ENCODE measurements at regions not wholly inside any gene's neighbourhood (a gene's known extent, or its start where the extent isn't known, plus 50 kb on each side); places are given as distances from the start of the nearest gene placed in this dataset.

DNA sequence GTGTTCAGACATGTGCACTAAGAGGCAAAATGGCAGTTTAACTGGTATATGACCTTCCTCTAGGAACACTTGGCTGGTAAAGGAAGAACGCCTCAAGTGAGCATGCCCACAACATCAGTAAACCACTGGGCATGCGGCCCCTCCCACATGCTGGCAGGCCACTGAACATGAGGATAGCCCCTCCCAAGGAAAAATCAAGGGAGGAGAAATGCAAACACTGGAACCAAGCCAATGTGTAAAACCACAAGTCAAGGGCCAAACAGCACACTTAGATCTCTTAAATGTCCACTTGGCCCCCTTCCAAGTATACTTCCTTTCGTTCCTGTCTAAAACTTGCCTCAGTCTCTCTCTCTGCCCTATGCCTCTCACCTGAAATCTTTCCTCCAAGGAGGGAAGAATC lies 980.8 kb downstream of the TSN start:
- Histone ChIP-seq H3K4me1 (ENCODE audit: control insufficient read depth in 2 of 2, insufficient read depth in 2 of 2, low read length in 2 of 2) (peaks cover 0 to 3% of the 10 kb centered on the region in 2 donors), H3K4me3 (ENCODE audit: low read length in 2 of 2) (no peak overlapping the region), H3K27ac (ENCODE audit: low read depth in 2 of 2, low read length in 2 of 2) (no peak overlapping the region), H3K27me3 (ENCODE audit: control insufficient read depth in 2 of 2, insufficient read depth in 2 of 2, low read length in 2 of 2) (no peaks in the 10 kb centered on the region), H3K9ac (ENCODE audit: low read depth in 1 of 2, low read length in 2 of 2) (no peak overlapping the region), H3K36me3 (ENCODE audit: control insufficient read depth in 2 of 2, insufficient read depth in 2 of 2, low read length in 2 of 2) (no peaks in the 10 kb centered on the region), H3K9me3 (ENCODE audit: control insufficient read depth in 2 of 2, low read length in 2 of 2) (no peaks in the 10 kb centered on the region)

- H3K9me3 ChIP-seq (ENCODE audit: control insufficient read depth in 2 of 2, low read length in 2 of 2): no peaks in the 10 kb centered on the region
These were observed 982.1 kb downstream of the TSN start for GRCh38 chr2:122737429-122738077.

GRCh38 chr2:122739732-122740593 lies 984.5 kb downstream of the TSN start:
- H3K27me3 ChIP-seq (ENCODE audit: control insufficient read depth in 2 of 2, insufficient read depth in 2 of 2, low read length in 2 of 2): no peaks in the 10 kb centered on the region
- H3K27ac ChIP-seq (ENCODE audit: low read depth in 2 of 2, low read length in 2 of 2): no peak overlapping the region
- no peaks in the 10 kb centered on the region for H3K9me3 ChIP-seq (ENCODE audit: control insufficient read depth in 2 of 2, low read length in 2 of 2)
- no peaks in the 10 kb centered on the region for H3K36me3 ChIP-seq (ENCODE audit: control insufficient read depth in 2 of 2, insufficient read depth in 2 of 2, low read length in 2 of 2)
- no peak overlapping the region for H3K9ac ChIP-seq (ENCODE audit: low read depth in 1 of 2, low read length in 2 of 2)
- H3K4me3 ChIP-seq (ENCODE audit: low read length in 2 of 2): no peak overlapping the region
- H3K4me1 ChIP-seq (ENCODE audit: control insufficient read depth in 2 of 2, insufficient read depth in 2 of 2, low read length in 2 of 2): peaks cover 0 to 3% of the 10 kb centered on the region in 2 donors

More at GRCh38 chr2:122737429-122738077, 982.1 kb downstream of the TSN start:
- Histone ChIP-seq H3K9ac (ENCODE audit: low read depth in 1 of 2, low read length in 2 of 2) (no peak overlapping the region), H3K27me3 (ENCODE audit: control insufficient read depth in 2 of 2, insufficient read depth in 2 of 2, low read length in 2 of 2) (no peaks in the 10 kb centered on the region), H3K4me1 (ENCODE audit: control insufficient read depth in 2 of 2, insufficient read depth in 2 of 2, low read length in 2 of 2) (peaks cover 0 to 3% of the 10 kb centered on the region in 2 donors), H3K36me3 (ENCODE audit: control insufficient read depth in 2 of 2, insufficient read depth in 2 of 2, low read length in 2 of 2) (no peaks in the 10 kb centered on the region), H3K27ac (ENCODE audit: low read depth in 2 of 2, low read length in 2 of 2) (no peak overlapping the region), H3K4me3 (ENCODE audit: low read length in 2 of 2) (no peak overlapping the region)

- peaks cover 0 to 3% of the 10 kb centered on the region in 2 donors for H3K4me1 ChIP-seq (ENCODE audit: control insufficient read depth in 2 of 2, insufficient read depth in 2 of 2, low read length in 2 of 2)
- no peaks in the 10 kb centered on the region for H3K9me3 ChIP-seq (ENCODE audit: control insufficient read depth in 2 of 2, low read length in 2 of 2)
- no peaks in the 10 kb centered on the region for H3K27me3 ChIP-seq (ENCODE audit: control insufficient read depth in 2 of 2, insufficient read depth in 2 of 2, low read length in 2 of 2)
- H3K27ac ChIP-seq (ENCODE audit: low read depth in 2 of 2, low read length in 2 of 2): no peak overlapping the region
- H3K9ac ChIP-seq (ENCODE audit: low read depth in 1 of 2, low read length in 2 of 2): no peak overlapping the region
- H3K36me3 ChIP-seq (ENCODE audit: control insufficient read depth in 2 of 2, insufficient read depth in 2 of 2, low read length in 2 of 2): no peaks in the 10 kb centered on the region
- no peak overlapping the region for H3K4me3 ChIP-seq (ENCODE audit: low read length in 2 of 2)
These were observed 985.1 kb downstream of the TSN start for GRCh38 chr2:122740594-122740948.

DNA sequence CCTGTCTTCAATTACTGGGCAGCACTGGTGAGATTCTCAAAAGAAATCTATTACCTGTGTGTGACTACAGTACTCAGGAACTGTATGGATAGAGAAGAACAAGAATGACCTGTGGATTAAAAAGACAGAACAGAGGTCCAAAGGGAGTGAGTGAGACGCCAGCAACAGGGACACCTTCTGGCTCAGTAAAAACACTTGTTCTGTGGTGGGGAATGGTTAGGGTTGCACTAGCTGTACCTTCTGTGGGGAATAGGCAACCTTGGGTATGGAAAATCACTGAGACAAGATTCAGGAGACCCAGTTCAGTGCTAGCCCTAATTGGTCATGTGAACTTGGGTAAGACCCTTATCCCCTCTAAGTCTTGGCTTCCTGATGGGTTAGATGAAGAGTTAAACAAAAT lies 986.0 kb downstream of the TSN start:
- H3K9ac ChIP-seq (ENCODE audit: low read depth in 1 of 2, low read length in 2 of 2): no peak overlapping the region
- H3K36me3 ChIP-seq (ENCODE audit: control insufficient read depth in 2 of 2, insufficient read depth in 2 of 2, low read length in 2 of 2): no peaks in the 10 kb centered on the region
- H3K9me3 ChIP-seq (ENCODE audit: control insufficient read depth in 2 of 2, low read length in 2 of 2): no peaks in the 10 kb centered on the region
- H3K27me3 ChIP-seq (ENCODE audit: control insufficient read depth in 2 of 2, insufficient read depth in 2 of 2, low read length in 2 of 2): no peaks in the 10 kb centered on the region
- peaks cover 0 to under 1% of the 10 kb centered on the region in 2 donors for H3K4me1 ChIP-seq (ENCODE audit: control insufficient read depth in 2 of 2, insufficient read depth in 2 of 2, low read length in 2 of 2)
- H3K4me3 ChIP-seq (ENCODE audit: low read length in 2 of 2): no peak overlapping the region
- H3K27ac ChIP-seq (ENCODE audit: low read depth in 2 of 2, low read length in 2 of 2): no peak overlapping the region

DNA sequence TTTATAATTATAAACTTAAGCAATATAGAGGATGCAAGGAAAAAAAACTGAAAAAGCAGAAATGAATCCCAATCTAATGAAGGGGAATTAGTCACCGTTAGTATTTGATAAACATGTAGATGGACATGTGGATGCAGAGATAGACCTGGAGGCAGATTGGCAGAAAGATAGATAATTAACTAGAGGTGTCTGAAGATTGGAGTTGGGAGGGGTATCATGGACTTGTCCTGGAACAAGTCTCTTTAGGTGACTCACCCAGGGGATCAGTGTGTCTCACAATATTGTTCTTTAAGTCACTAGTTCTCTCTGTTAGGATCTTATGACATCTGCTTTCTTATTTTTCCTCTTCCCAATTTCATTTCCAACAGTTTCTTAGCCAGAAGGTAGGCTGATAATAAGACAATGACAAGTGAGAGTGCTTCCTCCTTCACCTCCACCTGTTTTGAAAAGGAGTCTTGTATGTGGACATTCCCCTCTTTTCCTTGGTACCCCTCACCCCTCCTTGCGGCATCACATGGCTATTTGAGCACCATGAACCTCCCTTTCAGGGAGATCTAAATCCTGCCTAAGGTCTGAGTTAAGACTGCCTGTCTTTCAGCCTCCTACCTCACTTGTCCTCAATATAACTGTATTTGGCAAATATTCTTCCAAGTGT lies 987.7 kb downstream of the TSN start:
- no peaks in the 10 kb centered on the region for H3K27me3 ChIP-seq (ENCODE audit: control insufficient read depth in 2 of 2, insufficient read depth in 2 of 2, low read length in 2 of 2)
- H3K4me3 ChIP-seq (ENCODE audit: low read length in 2 of 2): no peak overlapping the region
- H3K9me3 ChIP-seq (ENCODE audit: control insufficient read depth in 2 of 2, low read length in 2 of 2): no peaks in the 10 kb centered on the region
- no peaks in the 10 kb centered on the region for H3K36me3 ChIP-seq (ENCODE audit: control insufficient read depth in 2 of 2, insufficient read depth in 2 of 2, low read length in 2 of 2)
- no peak overlapping the region for H3K27ac ChIP-seq (ENCODE audit: low read depth in 2 of 2, low read length in 2 of 2)
- H3K4me1 ChIP-seq (ENCODE audit: control insufficient read depth in 2 of 2, insufficient read depth in 2 of 2, low read length in 2 of 2): no peaks in the 10 kb centered on the region
- no peak overlapping the region for H3K9ac ChIP-seq (ENCODE audit: low read depth in 1 of 2, low read length in 2 of 2)

- Histone ChIP-seq H3K27me3 (ENCODE audit: control insufficient read depth in 2 of 2, insufficient read depth in 2 of 2, low read length in 2 of 2) (no peaks in the 10 kb centered on the region), H3K4me3 (ENCODE audit: low read length in 2 of 2) (no peak overlapping the region), H3K9ac (ENCODE audit: low read depth in 1 of 2, low read length in 2 of 2) (no peak overlapping the region), H3K4me1 (ENCODE audit: control insufficient read depth in 2 of 2, insufficient read depth in 2 of 2, low read length in 2 of 2) (no peaks in the 10 kb centered on the region), H3K27ac (ENCODE audit: low read depth in 2 of 2, low read length in 2 of 2) (no peak overlapping the region), H3K9me3 (ENCODE audit: control insufficient read depth in 2 of 2, low read length in 2 of 2) (no peaks in the 10 kb centered on the region), H3K36me3 (ENCODE audit: control insufficient read depth in 2 of 2, insufficient read depth in 2 of 2, low read length in 2 of 2) (no peaks in the 10 kb centered on the region)
These were observed 990.2 kb downstream of the TSN start for GRCh38 chr2:122745603-122746002.

GRCh38 chr2:122747670-122748069 lies 992.2 kb downstream of the TSN start:
- Histone ChIP-seq H3K4me3 (ENCODE audit: low read length in 2 of 2) (no peak overlapping the region), H3K27ac (ENCODE audit: low read depth in 2 of 2, low read length in 2 of 2) (no peak overlapping the region)

GRCh38 chr2:122748552-122749011 lies 993.1 kb downstream of the TSN start:
- H3K9ac ChIP-seq (ENCODE audit: low read depth in 1 of 2, low read length in 2 of 2): no peak overlapping the region
- no peaks in the 10 kb centered on the region for H3K9me3 ChIP-seq (ENCODE audit: control insufficient read depth in 2 of 2, low read length in 2 of 2)
- H3K36me3 ChIP-seq (ENCODE audit: control insufficient read depth in 2 of 2, insufficient read depth in 2 of 2, low read length in 2 of 2): no peaks in the 10 kb centered on the region
- no peaks in the 10 kb centered on the region for H3K4me1 ChIP-seq (ENCODE audit: control insufficient read depth in 2 of 2, insufficient read depth in 2 of 2, low read length in 2 of 2)
- no peak overlapping the region for H3K27ac ChIP-seq (ENCODE audit: low read depth in 2 of 2, low read length in 2 of 2)
- no peaks in the 10 kb centered on the region for H3K27me3 ChIP-seq (ENCODE audit: control insufficient read depth in 2 of 2, insufficient read depth in 2 of 2, low read length in 2 of 2)
- no peak overlapping the region for H3K4me3 ChIP-seq (ENCODE audit: low read length in 2 of 2)

More at GRCh38 chr2:122747670-122748069, 992.2 kb downstream of the TSN start:
- Histone ChIP-seq H3K9me3 (ENCODE audit: control insufficient read depth in 2 of 2, low read length in 2 of 2) (no peaks in the 10 kb centered on the region), H3K9ac (ENCODE audit: low read depth in 1 of 2, low read length in 2 of 2) (no peak overlapping the region), H3K36me3 (ENCODE audit: control insufficient read depth in 2 of 2, insufficient read depth in 2 of 2, low read length in 2 of 2) (no peaks in the 10 kb centered on the region), H3K4me1 (ENCODE audit: control insufficient read depth in 2 of 2, insufficient read depth in 2 of 2, low read length in 2 of 2) (no peaks in the 10 kb centered on the region), H3K27me3 (ENCODE audit: control insufficient read depth in 2 of 2, insufficient read depth in 2 of 2, low read length in 2 of 2) (no peaks in the 10 kb centered on the region)

GRCh38 chr2:122749405-122749804 lies 994.0 kb downstream of the TSN start:
- H3K4me1 ChIP-seq (ENCODE audit: control insufficient read depth in 2 of 2, insufficient read depth in 2 of 2, low read length in 2 of 2): no peaks in the 10 kb centered on the region

More at GRCh38 chr2:122749405-122749804, 994.0 kb downstream of the TSN start:
- Histone ChIP-seq H3K4me3 (ENCODE audit: low read length in 2 of 2) (no peak overlapping the region), H3K27ac (ENCODE audit: low read depth in 2 of 2, low read length in 2 of 2) (no peak overlapping the region), H3K36me3 (ENCODE audit: control insufficient read depth in 2 of 2, insufficient read depth in 2 of 2, low read length in 2 of 2) (no peaks in the 10 kb centered on the region), H3K9ac (ENCODE audit: low read depth in 1 of 2, low read length in 2 of 2) (no peak overlapping the region), H3K27me3 (ENCODE audit: control insufficient read depth in 2 of 2, insufficient read depth in 2 of 2, low read length in 2 of 2) (no peaks in the 10 kb centered on the region), H3K9me3 (ENCODE audit: control insufficient read depth in 2 of 2, low read length in 2 of 2) (no peaks in the 10 kb centered on the region)
